Neural cell (in vitro differentiated cells): ENCODE measurements at regions not wholly inside any gene's neighbourhood (a gene's known extent, or its start where the extent isn't known, plus 50 kb on each side); places are given as distances from the start of the nearest gene placed in this dataset.

Experiments
- CTCF ChIP-seq: fragments of 450-650 bp; IDR thresholded peaks from 2 replicates; pipeline ENCODE4 v1.5.1; 2014; ENCODE audit warnings: antibody characterized with exemption, mild to moderate bottlenecking, moderate library complexity; ENCODE audit not compliant: poor library complexity, severe bottlenecking
- POLR2AphosphoS5 ChIP-seq: IDR thresholded peaks from 2 replicates; pipeline ENCODE4 v1.6.1; 2012

- no peak for TF ChIP-seq POLR2AphosphoS5
- TF ChIP-seq CTCF = no peak
Observed at GRCh38 chr13:87331178-87331577, 340.0 kb upstream of the SLITRK5 start.
